CD4-positive, alpha-beta T cell treated with Interleukin-12 subunit alpha and Interleukin-12 subunit beta, for 1 hour (primary cell): ENCODE measurements at regions not wholly inside any gene's neighbourhood (a gene's known extent, or its start where the extent isn't known, plus 50 kb on each side); places are given as distances from the start of the nearest gene placed in this dataset.
"Not testable (repeated sequence)": the region's sequence is repeated elsewhere in the genome, so short reads cannot be mapped to it uniquely, and the experiment has no call there.

ENCODE experiments used
- DNase-seq: peaks from one replicate; pipeline ENCODE4 v3.0.0-alpha.2; 2020

- no peak for DNase-seq
These were observed 106.9 kb upstream of the LYPLAL1 start for GRCh38 chr1:219066631-219067349.

- no peak for DNase-seq
These were observed 106.3 kb upstream of the LYPLAL1 start for GRCh38 chr1:219067350-219067712.

GRCh38 chr1:219070395-219070794 is 103.3 kb upstream of the LYPLAL1 start:
- DNase-seq, result not testable (repeated sequence)

GRCh38 chr1:219071209-219071608 is 102.5 kb upstream of the LYPLAL1 start:
- no peak for DNase-seq

- DNase-seq, result no peak
These were observed 101.3 kb upstream of the LYPLAL1 start for GRCh38 chr1:219072329-219072728.

- DNase-seq, result no peak
These were observed 99.5 kb upstream of the LYPLAL1 start for GRCh38 chr1:219074084-219074728.

DNA sequence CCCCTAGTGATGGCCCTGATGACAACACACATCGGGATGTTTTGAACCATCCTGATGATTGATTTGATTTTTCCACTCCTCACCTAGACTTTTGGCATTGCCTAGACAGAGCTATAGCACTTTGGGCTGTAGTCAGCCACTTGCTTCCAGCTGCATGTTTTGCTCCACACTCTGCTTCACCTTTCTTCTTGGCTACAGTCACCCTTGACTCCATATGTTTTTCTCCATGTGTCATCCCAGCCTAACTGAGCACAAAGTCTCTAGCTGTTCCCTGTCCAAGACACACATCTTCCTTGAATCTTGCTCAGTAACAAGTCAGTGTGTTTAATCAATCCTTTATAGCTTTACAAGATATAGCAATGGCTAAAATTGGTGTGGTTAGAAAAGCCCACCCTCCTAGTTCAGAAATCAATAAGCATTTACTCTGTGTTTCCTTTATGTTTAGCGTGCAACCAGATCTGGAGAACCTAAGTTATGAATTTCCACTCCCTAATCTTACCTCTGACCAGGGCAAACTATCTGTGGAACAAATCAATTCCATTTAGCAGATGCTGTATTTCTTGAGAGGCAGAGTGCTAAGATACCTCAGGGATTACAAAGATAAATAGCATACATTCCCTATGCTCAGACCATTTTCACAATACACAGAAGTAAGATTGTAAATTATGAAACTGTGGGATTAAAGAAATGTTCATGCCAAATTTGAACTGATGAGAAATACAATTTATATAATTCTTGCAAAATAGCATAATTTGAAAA is 98.4 kb upstream of the LYPLAL1 start:
- DNase-seq, result no peak

GRCh38 chr1:219076326-219076937 is 97.2 kb upstream of the LYPLAL1 start:
- DNase-seq, result no peak

- DNase-seq, result not testable (repeated sequence)
These were observed 95.9 kb upstream of the LYPLAL1 start for GRCh38 chr1:219077767-219078166.

DNA sequence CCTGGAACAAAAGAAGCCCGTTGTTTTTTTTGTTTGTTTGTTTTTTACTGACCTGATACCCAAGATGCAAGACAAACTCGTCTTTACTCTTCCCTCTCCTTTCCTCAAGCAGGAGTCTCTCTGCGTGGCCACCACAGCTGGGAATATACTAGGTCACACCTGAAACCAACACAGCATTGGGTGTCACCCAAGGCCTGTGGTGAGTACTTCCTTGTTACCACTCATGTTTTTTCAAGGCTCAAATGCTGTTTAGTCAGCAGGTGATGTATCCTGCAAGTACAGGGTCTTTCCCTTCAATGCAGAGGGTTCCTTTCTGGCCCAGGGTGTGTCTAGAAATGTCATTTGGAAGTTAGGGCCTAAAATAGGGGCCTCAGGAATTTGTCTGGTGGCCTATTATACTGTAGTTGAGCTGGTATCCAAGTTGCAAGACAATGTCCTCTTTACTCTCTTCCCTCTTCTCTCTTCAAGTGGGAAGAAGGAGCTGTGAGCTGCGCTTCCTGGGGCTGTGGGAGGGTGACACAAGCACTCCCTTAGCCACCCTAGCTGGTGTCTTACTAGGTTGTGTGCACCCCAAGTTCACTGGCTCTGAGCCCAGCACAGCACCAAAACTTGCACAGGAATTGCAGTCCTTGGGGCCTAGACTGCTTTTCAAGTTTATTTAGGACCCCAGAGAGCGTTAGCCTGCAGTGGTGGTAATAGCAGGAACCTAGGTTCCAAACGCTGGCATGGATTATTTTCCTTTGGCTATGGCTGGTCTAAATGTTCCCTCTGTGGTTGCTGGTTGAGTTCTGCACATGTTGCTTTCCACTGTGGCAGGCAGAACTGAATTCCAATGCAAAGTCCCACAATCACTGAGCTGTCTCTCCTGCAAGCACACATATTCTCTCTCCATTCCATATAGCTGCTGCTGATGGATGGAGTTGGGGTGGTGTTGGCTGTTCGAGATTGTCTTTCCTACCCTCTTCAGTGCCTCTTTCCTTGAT is 91.4 kb upstream of the LYPLAL1 start:
- DNase-seq, result no peak

DNA sequence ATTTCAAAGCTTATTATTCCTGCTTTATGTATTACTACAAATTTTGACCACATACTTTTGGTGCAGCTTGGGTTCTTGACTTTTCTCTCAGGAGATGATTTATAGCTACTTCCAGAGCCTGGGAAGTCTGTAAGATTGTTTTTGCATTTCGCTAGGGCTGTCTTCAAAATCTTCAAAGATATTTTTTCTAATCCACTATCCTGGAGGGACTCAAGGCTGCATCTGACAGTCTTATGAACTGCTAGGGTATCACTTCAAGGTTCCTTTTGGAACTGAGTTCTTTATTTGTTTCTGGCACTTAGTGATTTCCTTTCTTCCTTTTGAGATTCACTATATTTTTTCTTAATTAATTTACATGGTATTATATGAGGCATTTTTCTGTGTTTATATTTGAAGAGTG is 90.0 kb upstream of the LYPLAL1 start:
- DNase-seq, result no peak

GRCh38 chr1:219085082-219085481 is 88.6 kb upstream of the LYPLAL1 start:
- no peak for DNase-seq

DNA sequence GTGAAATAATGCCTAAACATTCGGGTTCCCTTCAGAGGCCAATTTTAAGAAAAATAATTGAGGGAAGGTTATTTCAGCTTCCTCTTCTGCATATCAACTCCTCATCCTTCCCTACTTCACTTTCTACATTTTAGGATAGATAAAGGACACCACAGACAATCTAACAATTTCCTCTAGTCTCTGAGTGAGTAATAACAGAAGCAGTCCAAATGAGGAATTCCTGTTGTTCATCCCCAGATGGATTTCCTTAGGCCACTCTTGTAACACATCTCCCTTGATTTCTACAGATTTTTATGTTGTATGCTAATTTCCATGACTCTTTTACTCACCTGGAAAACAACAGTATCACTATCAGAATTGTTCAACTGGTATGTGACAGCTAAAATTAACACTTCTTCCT is 87.7 kb upstream of the LYPLAL1 start:
- DNase-seq, result no peak

DNA sequence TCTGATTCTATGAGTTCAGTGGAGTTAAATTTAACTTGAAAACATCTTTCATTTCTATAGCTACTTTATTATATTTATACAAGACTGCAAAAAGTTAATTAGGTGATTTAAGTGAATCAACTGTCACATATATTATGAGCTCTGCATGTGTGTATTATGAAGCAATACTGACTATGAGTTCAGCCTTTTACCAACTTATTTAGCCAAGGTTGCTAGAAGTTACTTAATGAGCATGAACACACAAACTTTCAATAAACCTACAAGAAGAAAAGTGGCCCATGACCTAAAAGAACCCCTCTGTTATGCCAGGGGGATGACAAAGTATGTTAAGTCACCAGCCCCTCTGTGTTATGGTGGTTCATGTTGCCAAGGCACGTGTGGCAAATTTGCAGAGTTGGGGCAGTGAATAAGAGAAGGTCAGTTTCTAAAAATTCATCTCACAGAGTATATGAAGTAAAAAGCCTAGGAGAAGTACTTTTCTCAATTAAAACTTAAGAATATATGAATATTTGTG is 86.7 kb upstream of the LYPLAL1 start:
- DNase-seq, result no peak

- peak; percentile 16 for DNase-seq
These were observed 84.7 kb upstream of the LYPLAL1 start for GRCh38 chr1:219088778-219089557.

GRCh38 chr1:219090607-219091006 is 83.1 kb upstream of the LYPLAL1 start:
- DNase-seq, result no peak

- DNase-seq, result no peak
These were observed 81.5 kb upstream of the LYPLAL1 start for GRCh38 chr1:219092206-219092605.

DNA sequence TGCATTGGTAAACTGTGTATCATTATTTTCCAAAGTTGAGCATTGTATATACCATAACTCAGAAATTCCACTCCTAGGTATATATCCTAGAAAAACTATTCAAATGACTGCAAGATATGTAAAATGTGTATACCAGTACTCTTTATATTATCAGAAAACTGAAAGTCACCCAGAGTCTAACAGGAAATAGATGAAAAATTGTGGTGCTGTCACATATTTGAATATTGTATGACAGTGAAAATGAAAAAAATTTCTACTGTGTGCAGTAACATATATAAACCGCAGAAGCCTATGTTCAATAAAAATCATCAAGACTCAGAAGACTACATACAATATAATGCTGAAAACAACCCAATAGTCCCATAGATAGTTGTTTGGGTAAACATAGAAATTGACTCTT is 74.4 kb upstream of the LYPLAL1 start:
- DNase-seq, result no peak

DNA sequence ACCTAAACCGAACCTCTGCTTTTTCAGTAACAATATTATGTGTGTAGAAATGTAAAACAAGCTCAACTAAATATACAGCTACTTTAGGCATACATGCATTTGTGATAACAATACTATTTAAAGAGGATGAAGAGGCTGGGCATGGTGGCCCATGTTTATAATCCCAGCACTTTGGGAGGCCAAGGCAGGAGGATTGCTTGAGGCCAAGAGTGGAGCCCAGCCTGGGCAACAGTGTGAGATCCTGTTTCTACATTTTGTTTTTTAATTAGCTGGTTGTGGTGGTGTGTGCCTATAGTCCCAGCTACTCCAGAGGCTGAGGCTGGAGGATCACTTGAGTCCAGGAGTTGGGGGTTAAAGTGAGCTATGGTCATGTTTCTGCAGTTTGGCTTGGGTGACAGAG is 73.6 kb upstream of the LYPLAL1 start:
- no peak for DNase-seq

DNA sequence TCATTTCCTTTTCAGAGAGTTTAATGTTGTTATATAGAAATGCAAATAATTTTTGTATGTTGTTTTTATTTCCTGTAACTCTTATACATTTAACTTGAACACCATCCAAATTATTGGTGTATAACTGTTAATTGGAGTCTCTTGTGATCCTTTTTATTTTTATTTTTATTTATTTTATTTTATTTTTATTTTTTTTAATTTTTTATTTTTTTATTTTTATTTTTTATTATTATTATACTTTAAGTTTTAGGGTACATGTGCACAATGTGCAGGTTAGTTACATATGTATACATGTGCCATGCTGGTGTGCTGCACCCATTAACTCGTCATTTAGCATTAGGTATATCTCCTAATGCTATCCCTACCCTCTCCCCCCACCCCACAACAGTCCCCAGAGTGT is 71.2 kb upstream of the LYPLAL1 start:
- not testable (repeated sequence) for DNase-seq

- DNase-seq, result no peak
These were observed 67.8 kb upstream of the LYPLAL1 start for GRCh38 chr1:219105893-219106292.
